SKM-1 (cell line): ENCODE measurements at regions not wholly inside any gene's neighbourhood (a gene's known extent, or its start where the extent isn't known, plus 50 kb on each side); places are given as distances from the start of the nearest gene placed in this dataset.

Experiments
- DNase-seq: peaks from one replicate; lab custom pipeline; 2025; ENCODE audit not compliant: unreplicated experiment; lab: John Stamatoyannopoulos, UW

DNA sequence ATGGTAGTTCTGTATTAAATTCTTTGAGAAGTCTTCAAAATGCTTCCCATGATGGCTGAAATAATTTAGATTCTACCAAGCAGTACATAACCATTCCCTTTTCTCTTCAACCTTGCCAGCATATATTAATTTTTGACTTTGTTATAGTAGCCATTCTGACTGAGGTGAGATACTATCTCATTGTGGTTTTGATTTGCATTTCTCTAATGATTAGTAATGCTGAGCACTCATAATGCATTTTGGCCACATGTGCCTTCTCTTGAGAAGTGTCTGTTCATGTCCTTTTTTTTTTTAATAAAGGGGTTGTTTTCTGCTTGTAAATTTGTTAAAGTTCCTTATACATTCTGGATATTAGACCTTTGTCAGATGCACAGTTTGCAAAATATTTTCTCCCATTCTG is 173.9 kb downstream of the CALCRL start:
- DNase-seq = no peak

DNA sequence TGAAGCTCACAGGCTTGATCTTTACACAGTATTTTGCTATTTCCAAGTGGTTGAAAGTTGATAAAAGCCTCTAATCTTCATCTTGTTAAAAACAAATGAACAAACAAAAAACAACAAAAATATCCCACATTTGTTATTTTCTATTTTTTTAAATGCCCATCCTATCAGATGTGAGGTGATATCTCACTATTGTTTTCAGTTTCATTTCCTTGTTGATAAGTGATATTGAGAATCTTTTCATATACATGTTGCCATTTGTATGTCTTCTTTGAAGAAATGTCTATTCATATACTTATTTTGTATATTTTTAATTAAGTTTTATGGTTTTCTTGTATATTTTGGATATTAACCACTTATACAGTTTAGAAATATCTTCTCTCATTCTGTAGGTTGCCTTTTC is 175.8 kb downstream of the CALCRL start:
- no peak for DNase-seq

GRCh38 chr2:187271825-187272224 is 176.2 kb downstream of the CALCRL start:
- DNase-seq = no peak

DNA sequence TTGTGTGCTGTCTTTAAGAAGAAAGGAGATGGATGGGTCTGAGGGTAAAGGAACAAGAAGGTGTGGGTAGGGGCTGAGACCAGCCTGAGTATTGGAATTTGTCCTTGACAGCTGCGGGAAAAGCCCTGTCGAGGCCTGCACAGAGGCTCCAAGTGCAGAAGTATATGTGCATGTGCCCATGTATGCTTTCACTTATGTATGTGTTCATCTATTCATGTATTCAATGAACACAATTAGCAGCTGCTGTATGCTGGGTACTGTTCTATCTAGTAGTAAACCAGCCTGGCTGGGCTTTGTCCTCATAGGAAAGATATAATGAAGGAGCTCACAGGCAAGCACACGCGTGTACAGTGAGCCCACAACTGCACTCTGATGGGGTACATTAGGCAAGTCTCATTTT is 181.4 kb downstream of the CALCRL start:
- no peak for DNase-seq

- DNase-seq = no peak
Measured at GRCh38 chr2:187266147-187266546, 181.9 kb downstream of the CALCRL start.

- no peak for DNase-seq
Measured at GRCh38 chr2:187264612-187265011, 183.4 kb downstream of the CALCRL start.

DNA sequence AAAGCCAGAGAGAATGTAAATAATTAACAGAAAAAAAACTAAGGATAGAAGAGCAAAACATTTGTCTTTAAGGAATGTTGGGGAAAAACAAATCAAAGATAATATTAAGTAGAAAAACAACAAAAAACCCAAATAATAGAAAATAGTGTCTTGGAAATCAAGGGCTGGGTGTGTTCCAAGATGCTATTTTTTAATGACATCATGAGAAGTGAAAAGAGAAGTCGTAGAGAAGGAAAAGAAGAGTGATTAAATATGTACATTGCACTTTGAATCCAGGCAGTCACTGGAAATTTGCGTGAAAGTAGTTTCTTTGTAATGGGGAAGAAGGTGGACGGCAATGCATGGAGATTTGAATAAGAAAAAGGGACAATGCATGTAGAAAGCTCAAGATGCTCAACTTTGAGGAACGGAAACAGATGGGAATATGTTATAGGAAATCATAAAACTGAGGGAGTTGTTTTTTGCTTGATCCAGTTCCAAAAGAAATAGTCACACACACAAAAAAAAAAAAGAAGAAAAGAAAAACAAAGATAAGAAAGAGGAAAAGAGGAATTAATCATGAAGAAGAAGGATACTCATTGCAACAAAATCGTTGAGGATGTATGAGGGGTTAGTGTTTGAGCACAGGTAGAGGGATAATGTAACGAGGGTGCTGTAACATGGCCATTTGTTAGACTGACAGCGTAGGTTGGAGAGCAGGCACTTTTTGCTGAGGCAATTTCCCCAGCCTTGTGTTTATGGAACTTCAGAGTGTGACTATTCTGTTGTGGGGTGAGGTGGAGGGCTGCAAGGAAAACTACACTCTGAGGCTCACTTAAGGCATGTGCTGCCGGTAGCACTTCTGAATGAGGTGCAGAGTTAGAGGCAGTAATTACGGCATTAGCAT is 184.1 kb downstream of the CALCRL start:
- DNase-seq = no peak

GRCh38 chr2:187261705-187262104 is 186.3 kb downstream of the CALCRL start:
- DNase-seq = no peak

DNA sequence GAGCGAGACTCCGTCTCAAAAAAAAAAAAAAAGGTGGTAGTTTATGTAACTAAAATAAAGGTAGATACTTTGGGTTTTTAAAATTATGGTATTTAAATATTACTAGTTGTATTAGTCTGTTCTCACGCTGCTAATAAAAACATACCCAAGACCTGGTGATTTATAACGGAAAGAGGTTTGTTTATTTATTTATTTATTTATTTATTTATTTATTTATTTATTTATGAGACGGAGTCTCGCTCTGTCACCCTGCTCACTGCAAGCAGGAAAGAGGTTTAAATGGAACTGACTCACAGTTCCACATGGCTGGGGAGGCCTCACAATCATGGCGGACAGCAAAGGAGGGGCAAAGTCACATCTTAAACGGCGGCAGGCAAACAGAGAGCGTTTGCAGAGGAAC is 196.0 kb downstream of the CALCRL start:
- DNase-seq = no peak

DNA sequence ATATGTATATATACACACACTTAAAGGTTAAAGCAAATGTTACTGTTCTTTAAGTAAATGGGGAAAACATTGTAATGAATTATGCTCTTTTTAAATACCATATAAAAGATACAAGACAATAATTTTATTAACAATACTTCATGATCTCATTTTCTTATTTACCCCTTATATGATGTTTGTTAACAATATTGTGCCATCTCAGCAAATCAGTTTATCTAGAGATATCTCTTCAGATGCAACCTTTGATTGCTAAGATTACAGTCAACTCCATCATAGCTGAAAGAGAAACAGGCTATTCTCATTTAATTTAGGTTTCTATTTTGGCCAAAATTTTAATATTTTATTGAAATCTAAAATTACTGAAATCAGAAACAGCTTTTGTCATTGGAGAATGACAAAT is 197.9 kb downstream of the CALCRL start:
- no peak for DNase-seq

GRCh38 chr2:187233811-187234210 is 214.2 kb downstream of the CALCRL start:
- no peak for DNase-seq

- DNase-seq = no peak
Measured at GRCh38 chr2:187232749-187233148, 215.3 kb downstream of the CALCRL start.

DNA sequence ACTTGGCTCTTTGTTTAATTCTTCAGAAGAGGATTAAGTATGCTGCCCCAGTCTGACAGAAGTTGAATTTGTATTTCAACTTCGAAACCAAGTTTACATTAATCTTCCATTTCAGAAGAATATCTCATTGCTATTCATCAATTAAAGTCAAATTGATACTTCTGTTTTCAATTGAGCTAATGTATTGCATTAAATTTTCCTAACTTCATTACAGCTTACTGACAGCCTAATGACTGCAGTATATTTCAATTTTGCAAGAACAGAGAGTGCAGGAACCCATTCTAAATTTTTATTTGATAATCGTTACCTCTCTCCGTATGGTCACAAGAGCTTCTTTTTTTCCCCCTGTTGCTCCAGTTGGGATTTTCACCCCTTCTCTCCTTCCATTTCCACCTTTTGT is 218.0 kb downstream of the CALCRL start:
- no peak for DNase-seq

DNA sequence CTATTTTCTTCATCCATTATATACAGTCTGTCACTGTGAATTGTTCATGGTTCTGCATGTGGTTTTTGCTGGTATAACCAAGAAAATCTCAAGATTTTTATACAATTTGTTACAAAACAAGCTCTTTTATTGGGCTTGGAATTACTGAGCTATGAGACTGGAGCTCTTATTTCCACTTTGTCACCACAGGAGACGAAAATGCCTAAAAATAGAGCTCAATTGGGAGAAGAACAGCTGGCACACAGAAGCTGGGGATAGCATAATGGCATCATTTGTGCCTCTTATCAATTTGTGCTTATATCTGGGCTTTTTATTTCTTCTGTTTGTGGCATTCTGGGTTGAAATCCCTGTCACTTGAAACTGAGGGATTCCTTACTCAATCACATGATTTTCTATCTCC is 219.1 kb downstream of the CALCRL start:
- no peak for DNase-seq

GRCh38 chr2:187224989-187225388 is 223.1 kb downstream of the CALCRL start:
- no peak for DNase-seq

- no peak for DNase-seq
Measured at GRCh38 chr2:187220071-187220470, 228.0 kb downstream of the CALCRL start.

DNA sequence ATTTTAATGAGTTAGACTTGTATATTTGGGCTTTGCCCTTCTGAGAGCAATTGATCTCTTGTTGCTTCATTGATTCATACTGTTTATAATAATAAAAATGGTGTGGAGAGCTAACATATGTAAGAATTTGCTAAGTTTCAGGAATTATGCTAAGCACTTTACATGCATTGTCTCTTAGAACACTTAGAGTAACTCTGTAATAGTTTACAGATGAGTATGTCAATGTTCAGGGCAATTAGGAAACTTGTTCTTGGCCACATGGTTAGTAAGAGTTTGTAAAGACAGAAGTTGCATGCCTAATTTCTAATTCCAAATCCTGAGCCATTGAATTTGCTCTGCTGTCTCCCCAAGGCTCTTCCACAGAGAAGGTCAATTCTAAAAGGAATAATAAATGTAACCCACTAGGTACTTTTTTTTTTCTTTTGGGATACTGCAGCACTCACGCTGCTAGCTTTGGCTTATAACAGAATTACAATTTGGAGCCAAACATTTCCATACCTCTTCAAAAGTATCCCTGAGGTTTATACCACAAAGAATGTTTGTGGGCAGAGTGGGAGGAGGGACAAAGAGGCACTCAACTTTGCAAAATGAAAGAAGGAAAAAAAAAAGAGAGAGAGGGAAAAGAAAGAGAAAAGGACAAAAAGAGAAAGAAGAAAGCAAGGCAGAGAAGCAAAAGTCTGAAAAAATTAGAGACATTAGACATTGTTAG is 232.4 kb downstream of the CALCRL start:
- DNase-seq = no peak

DNA sequence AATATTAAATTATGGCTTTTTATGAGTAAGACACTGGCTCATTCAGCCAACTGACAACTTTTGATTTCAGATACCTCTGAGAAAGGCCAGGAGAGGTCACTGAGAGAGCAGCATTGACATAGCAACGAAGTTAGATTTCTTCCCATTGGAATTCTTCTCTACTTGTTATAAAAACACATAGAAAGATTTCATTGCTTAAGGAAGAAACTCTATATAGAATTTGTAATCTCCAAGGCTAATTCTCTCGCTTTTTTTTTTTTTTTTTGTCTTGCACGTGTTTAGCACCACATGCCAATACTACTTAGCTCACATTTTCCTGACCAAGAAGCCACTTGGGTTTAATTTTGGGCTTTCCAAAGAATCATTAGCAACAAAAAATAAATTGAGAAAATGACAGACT is 233.7 kb downstream of the CALCRL start:
- DNase-seq = no peak

GRCh38 chr2:187213798-187214197 is 234.3 kb downstream of the CALCRL start:
- no peak for DNase-seq

GRCh38 chr2:187210726-187211125 is 237.3 kb downstream of the CALCRL start:
- no peak for DNase-seq

- DNase-seq = no peak
Measured at GRCh38 chr2:187208199-187208785, 239.8 kb downstream of the CALCRL start.

- DNase-seq = no peak
Measured at GRCh38 chr2:187207126-187207525, 240.9 kb downstream of the CALCRL start.
